ENCODE measurements at regions not wholly inside any gene's neighbourhood (a gene's known extent, or its start where the extent isn't known, plus 50 kb on each side); places are given as distances from the start of the nearest gene placed in this dataset.

DNA sequence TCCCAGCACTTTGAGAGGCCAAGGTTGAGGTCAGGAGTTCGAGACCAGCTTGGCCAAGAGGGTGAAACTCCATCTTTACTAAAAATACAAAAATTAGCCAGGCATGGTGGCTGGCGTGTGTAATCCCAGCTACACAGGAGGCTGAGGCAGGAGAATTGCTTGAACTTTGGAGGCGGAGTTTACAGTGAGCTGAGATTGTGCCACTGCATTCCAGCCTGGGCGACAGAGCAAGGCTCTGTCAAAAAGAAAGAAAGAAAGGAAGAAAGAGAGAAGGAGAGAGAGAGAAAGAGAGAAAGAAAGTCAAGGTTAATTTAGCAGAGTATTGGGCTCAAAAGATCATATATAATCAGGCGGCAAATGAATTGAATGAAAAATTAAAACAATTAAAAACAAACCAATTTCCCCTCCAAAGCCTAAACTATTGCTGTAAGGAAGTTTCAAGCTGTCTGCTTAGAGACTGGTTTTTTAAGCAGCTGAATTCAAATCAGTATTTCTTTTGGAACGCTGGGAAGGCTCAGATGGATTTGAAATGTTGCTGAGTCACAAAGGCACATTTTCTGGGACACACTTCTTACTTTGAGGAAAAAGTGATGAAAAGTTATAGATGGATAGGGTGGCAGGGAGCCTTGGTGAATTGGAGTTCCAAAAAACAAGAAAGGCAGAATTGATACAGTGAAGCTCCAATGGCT lies 81.3 kb upstream of the BHLHE40 start:
- no peak overlapping the region for H3K27ac Mint-ChIP-seq
- intact Hi-C loops (cut with DNase I, micrococcal nuclease), result no loop called here
- no peak overlapping the region for H3K4me3 Mint-ChIP-seq
- Histone ChIP-seq H3K36me3 (ENCODE audit: insufficient read depth, low read length) (no peaks in the 10 kb centered on the region), H3K4me1 (ENCODE audit: insufficient read depth, low read length) (peaks cover 22% of the 10 kb centered on the region), H3K9me3 (ENCODE audit: control insufficient read depth in 1 of 2, insufficient read depth in 1 of 2, low read length in 2 of 2) (no peaks in the 10 kb centered on the region), H3K4me3 (ENCODE audit: low read length) (no peak overlapping the region), H3K27me3 (ENCODE audit: control insufficient read depth in 1 of 2, insufficient read depth in 2 of 2, low read length in 2 of 2) (no peaks in the 10 kb centered on the region), H3K27ac (ENCODE audit: low read depth in 1 of 2, low read length in 2 of 2) (no peak overlapping the region)
- no peaks in the 10 kb centered on the region for H3K36me3 Mint-ChIP-seq (ENCODE audit: low read depth)
- DNase-seq (no peak), ATAC-seq (ENCODE audit: poor library complexity) (no peak)
- H3K27me3 Mint-ChIP-seq, result no peaks in the 10 kb centered on the region
- TF ChIP-seq, protein P1, sequence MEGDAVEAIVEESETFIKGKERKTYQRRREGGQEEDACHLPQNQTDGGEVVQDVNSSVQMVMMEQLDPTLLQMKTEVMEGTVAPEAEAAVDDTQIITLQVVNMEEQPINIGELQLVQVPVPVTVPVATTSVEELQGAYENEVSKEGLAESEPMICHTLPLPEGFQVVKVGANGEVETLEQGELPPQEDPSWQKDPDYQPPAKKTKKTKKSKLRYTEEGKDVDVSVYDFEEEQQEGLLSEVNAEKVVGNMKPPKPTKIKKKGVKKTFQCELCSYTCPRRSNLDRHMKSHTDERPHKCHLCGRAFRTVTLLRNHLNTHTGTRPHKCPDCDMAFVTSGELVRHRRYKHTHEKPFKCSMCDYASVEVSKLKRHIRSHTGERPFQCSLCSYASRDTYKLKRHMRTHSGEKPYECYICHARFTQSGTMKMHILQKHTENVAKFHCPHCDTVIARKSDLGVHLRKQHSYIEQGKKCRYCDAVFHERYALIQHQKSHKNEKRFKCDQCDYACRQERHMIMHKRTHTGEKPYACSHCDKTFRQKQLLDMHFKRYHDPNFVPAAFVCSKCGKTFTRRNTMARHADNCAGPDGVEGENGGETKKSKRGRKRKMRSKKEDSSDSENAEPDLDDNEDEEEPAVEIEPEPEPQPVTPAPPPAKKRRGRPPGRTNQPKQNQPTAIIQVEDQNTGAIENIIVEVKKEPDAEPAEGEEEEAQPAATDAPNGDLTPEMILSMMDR (IDR thresholded peaks at IDR 0.05), result no peak
- H3K9me3 Mint-ChIP-seq, result no peaks in the 10 kb centered on the region
- POLR2A ChIA-PET, result no interaction called here
- H3K4me1 Mint-ChIP-seq (ENCODE audit: low read depth), result peaks cover 21% of the 10 kb centered on the region
- CTCF ChIA-PET, result no interaction called here

DNA sequence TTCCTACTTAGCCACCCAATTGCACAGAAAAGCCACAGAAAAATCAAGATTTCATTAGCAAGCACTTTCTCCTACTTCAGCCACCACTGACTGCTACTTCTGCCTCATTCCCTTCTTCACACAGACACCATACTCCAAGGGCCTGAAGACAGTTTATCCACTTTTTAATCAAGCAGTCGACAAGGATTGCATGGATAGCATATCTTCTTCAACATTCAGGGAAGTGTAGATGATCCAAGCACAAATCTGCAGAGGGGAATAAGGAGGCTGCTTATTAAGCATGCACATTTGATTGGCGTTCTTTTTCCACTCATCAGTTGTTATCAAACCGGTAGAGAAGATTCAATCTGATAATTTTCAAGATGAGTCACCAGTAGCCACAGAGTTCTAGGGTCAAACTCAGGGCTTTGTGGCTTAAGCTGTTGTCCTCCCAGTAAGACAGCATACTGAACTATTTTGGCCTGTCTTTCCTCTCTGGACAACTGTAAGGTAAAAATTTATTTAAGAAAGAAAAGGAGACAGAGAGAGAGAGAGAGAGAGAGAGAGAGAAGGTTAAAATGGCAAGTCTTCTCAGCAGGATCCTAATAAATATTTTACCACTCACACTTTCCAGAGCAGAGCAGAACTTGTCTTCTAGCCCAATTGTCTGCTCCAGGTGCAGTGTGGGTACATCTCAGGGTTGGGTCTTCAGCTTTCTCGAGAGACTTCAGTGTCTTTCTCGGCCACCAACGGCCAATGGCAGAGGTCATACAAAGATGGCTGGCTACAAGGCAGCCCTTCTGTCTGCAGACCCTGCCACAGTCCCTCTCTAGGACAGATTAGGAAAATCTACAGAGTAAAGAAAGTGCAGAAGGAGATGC lies 80.6 kb upstream of the BHLHE40 start:
- no peaks in the 10 kb centered on the region for H3K27me3 ChIP-seq (ENCODE audit: control insufficient read depth in 1 of 2, insufficient read depth in 2 of 2, low read length in 2 of 2)
- H3K4me3 ChIP-seq (ENCODE audit: low read length), result no peak overlapping the region
- Mint-ChIP-seq H3K9me3 (no peaks in the 10 kb centered on the region), H3K27me3 (no peaks in the 10 kb centered on the region), H3K27ac (peak overlapping the region; percentile 30), H3K4me3 (no peak overlapping the region), H3K4me1 (ENCODE audit: low read depth) (peaks cover 21% of the 10 kb centered on the region), H3K36me3 (ENCODE audit: low read depth) (no peaks in the 10 kb centered on the region)
- CTCF ChIA-PET, result no interaction called here
- intact Hi-C loops (cut with DNase I, micrococcal nuclease), result no loop called here
- TF ChIP-seq, protein P1 (IDR thresholded peaks at IDR 0.05), result no peak
- H3K9me3 ChIP-seq (ENCODE audit: control insufficient read depth in 1 of 2, insufficient read depth in 1 of 2, low read length in 2 of 2), result no peaks in the 10 kb centered on the region
- peaks cover 22% of the 10 kb centered on the region for H3K4me1 ChIP-seq (ENCODE audit: insufficient read depth, low read length)
- peak in 3 of 14 experiments; percentile 9 to 26 (median 18) for DNase-seq
- no peak for ATAC-seq (ENCODE audit: poor library complexity)
- POLR2A ChIA-PET, result no interaction called here
- no peak overlapping the region for H3K27ac ChIP-seq (ENCODE audit: low read depth in 1 of 2, low read length in 2 of 2)
- no peaks in the 10 kb centered on the region for H3K36me3 ChIP-seq (ENCODE audit: insufficient read depth, low read length)

DNA sequence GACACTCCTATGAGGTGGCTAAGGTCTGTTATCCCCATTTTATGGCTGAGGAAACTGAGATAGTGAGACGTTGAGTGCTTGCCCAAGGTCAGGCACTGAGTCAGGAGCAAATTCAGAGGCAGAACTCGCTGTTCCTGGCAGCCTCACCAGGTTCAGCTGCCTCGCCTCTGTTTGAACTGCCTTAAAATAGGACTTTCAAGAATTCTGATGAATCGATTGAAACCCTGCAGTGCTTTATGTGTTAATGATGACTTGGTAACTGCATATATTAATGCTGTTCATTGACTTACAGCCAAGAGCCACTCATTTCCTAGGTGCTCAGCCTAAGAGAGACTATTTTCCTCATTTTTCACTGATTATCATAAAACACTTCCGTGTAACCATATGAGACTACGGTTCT lies 79.5 kb upstream of the BHLHE40 start:
- no peaks in the 10 kb centered on the region for H3K9me3 ChIP-seq (ENCODE audit: control insufficient read depth in 1 of 2, insufficient read depth in 1 of 2, low read length in 2 of 2)
- H3K27ac Mint-ChIP-seq, result peak overlapping the region; percentile 51
- H3K9me3 Mint-ChIP-seq, result no peaks in the 10 kb centered on the region
- H3K4me1 ChIP-seq (ENCODE audit: insufficient read depth, low read length), result peaks cover 22% of the 10 kb centered on the region
- DNase-seq, result no peak
- intact Hi-C loops (cut with DNase I, micrococcal nuclease), result no loop called here
- TF ChIP-seq, protein P1 (IDR thresholded peaks at IDR 0.05), result no peak
- no peak overlapping the region for H3K27ac ChIP-seq (ENCODE audit: low read depth in 1 of 2, low read length in 2 of 2)
- H3K27me3 ChIP-seq (ENCODE audit: control insufficient read depth in 1 of 2, insufficient read depth in 2 of 2, low read length in 2 of 2), result no peaks in the 10 kb centered on the region
- no peak overlapping the region for H3K4me3 Mint-ChIP-seq
- no peak overlapping the region for H3K4me3 ChIP-seq (ENCODE audit: low read length)
- peaks cover 29% of the 10 kb centered on the region for H3K4me1 Mint-ChIP-seq (ENCODE audit: low read depth)
- CTCF ChIA-PET, result no interaction called here
- ATAC-seq (ENCODE audit: poor library complexity), result no peak
- H3K36me3 Mint-ChIP-seq (ENCODE audit: low read depth), result no peaks in the 10 kb centered on the region
- H3K27me3 Mint-ChIP-seq, result no peaks in the 10 kb centered on the region
- POLR2A ChIA-PET, result no interaction called here
- H3K36me3 ChIP-seq (ENCODE audit: insufficient read depth, low read length), result no peaks in the 10 kb centered on the region
